ENCODE measurements at regions not wholly inside any gene's neighbourhood (a gene's known extent, or its start where the extent isn't known, plus 50 kb on each side); places are given as distances from the start of the nearest gene placed in this dataset.

- no peaks in the 10 kb centered on the region for H3K27me3 ChIP-seq (replicated peaks in 1 of 4; ENCODE audit: control insufficient read depth in 3 of 4, extremely low read depth in 1 of 4, insufficient read depth in 3 of 4, low read length in 3 of 4)
- no peak overlapping the region for H3K4me2 ChIP-seq (ENCODE audit: insufficient read depth in 1 of 2, low read depth in 2 of 2, low read length in 2 of 2)
- 91% methylated on average over 1 of the region's 1 CpG; no CpG with 5 or more reads in 1 of the 2 experiments for WGBS, 2 experiments (ENCODE audit: extremely low coverage in 1 of 2, insufficient coverage in 1 of 2, insufficient read length in 1 of 2, insufficient replicate concordance in 2 of 2, low coverage in 1 of 2, low lambda C conversion rate in 2 of 2, missing lambda C conversion rate in 1 of 2)
- no peak overlapping the region for H3K14ac ChIP-seq (ENCODE audit: insufficient read length)
- no peak overlapping the region for H4K91ac ChIP-seq (replicated peaks; ENCODE audit: insufficient read length, low read length)
- no peak overlapping the region for H3K9ac ChIP-seq (replicated peaks in 1 of 4; ENCODE audit: extremely low read depth in 1 of 4, low read depth in 3 of 4, low read length in 3 of 4)
- no peaks in the 10 kb centered on the region for H3K23me2 ChIP-seq (ENCODE audit: low read depth, low read length)
- no peak overlapping the region for H2AK5ac ChIP-seq (ENCODE audit: low read depth, low read length)
- no peak overlapping the region for H4K8ac ChIP-seq (ENCODE audit: extremely low read depth, insufficient read depth, low read length)
- H2BK120ac ChIP-seq (replicated peaks; ENCODE audit: low read depth, low read length): no peak overlapping the region
- H3K4me1 ChIP-seq (replicated peaks in 1 of 4; ENCODE audit: control insufficient read depth in 3 of 4, insufficient read depth in 4 of 4, low read length in 3 of 4): no peaks in the 10 kb centered on the region
- H2AFZ ChIP-seq (ENCODE audit: low read length): peak overlapping the region; percentile 1; the same call in 1 of the 2 replicates
- CTCF ChIA-PET (ENCODE audit: partially characterized antibody): no interaction called here
- no peaks in the 10 kb centered on the region for H4K20me1 ChIP-seq (replicated peaks in 1 of 2; ENCODE audit: control insufficient read depth in 1 of 2, insufficient read depth in 2 of 2, low read length in 2 of 2)
- no peak overlapping the region for H2BK20ac ChIP-seq (ENCODE audit: low read length)
- H4K5ac ChIP-seq (ENCODE audit: insufficient read length, low read depth, low read length): no peak overlapping the region
- no peaks in the 10 kb centered on the region for H3K79me1 ChIP-seq (ENCODE audit: low read depth, low read length)
- POLR2A ChIA-PET (ENCODE audit: partially characterized antibody): no interaction called here
- no peaks in the 10 kb centered on the region for H3K9me3 ChIP-seq (ENCODE audit: insufficient read depth in 2 of 2, low read depth in 1 of 2, low read length in 1 of 2)
- H3K27ac ChIP-seq (ENCODE audit: low read depth, low read length): no peak overlapping the region
- no peak overlapping the region for H2BK15ac ChIP-seq (ENCODE audit: low read length)
- no peaks in the 10 kb centered on the region for H3K79me2 ChIP-seq (ENCODE audit: control insufficient read depth in 1 of 2, insufficient read depth in 2 of 2, low read length in 2 of 2)
- no peaks in the 10 kb centered on the region for H3K36me3 ChIP-seq (ENCODE audit: control insufficient read depth in 2 of 4, insufficient read depth in 4 of 4, low read length in 3 of 4)
- H3K4me3 ChIP-seq (ENCODE audit: extremely low read depth in 1 of 4, insufficient read depth in 2 of 4, low read depth in 3 of 4, low read length in 4 of 4): no peak overlapping the region
- no peak for TF ChIP-seq SAP30 (IDR thresholded peaks at IDR 0.05; ENCODE audit: insufficient read depth, insufficient replicate concordance, low read length)
- no peak for TF ChIP-seq NANOG (IDR thresholded peaks at IDR 0.05; ENCODE audit: insufficient read depth, low read depth, low read length, poor library complexity, severe bottlenecking)
- no peak for TF ChIP-seq ASH2L (IDR thresholded peaks at IDR 0.05; ENCODE audit: low read length)
- TF ChIP-seq POLR2A (IDR thresholded peaks at IDR 0.05; ENCODE audit: control extremely low read depth in 1 of 2, low read depth in 2 of 2, low read length in 2 of 2): no peak
- TF ChIP-seq MAFK (IDR thresholded peaks at IDR 0.05; ENCODE audit: low read depth, low read length): no peak
- no peak overlapping the region for H2BK12ac ChIP-seq (ENCODE audit: low read depth, low read length)
- H3K23ac ChIP-seq (ENCODE audit: insufficient read length): no peak overlapping the region
- no peak overlapping the region for H3K4ac ChIP-seq (replicated peaks; ENCODE audit: insufficient read length, low read depth, low read length)
- H3K18ac ChIP-seq (ENCODE audit: extremely low read depth, low read length): no peak overlapping the region
- FAIRE-seq: no peak
- H3K56ac ChIP-seq (replicated peaks; ENCODE audit: insufficient read length, low read depth, low read length): no peak overlapping the region
- DNase-seq (ENCODE audit: low read depth in 1 of 2, low spot score in 2 of 2): no peak
- no peak overlapping the region for H2BK5ac ChIP-seq (ENCODE audit: low read depth, low read length)
These were observed 936.2 kb downstream of the DSC3 start for GRCh38 chr18:30106356-30106755.
